Tibial artery (tissue), 4 donors: ENCODE measurements at regions not wholly inside any gene's neighbourhood (a gene's known extent, or its start where the extent isn't known, plus 50 kb on each side); places are given as distances from the start of the nearest gene placed in this dataset.
A peak's percentile ranks its signal among the peaks of the same experiment; 100 is the strongest.

ENCODE experiments used
- DNase-seq, 2 donors: peaks; one replicate each; pipeline ENCODE4 v3.0.0-alpha.2; 2019
- H3K27ac ChIP-seq, 2 donors: fragments of 200-600 bp; sonication (generic) in 1 of 2; 1 replicate in 1 of 2; 2 replicates in 1 of 2; pipeline ENCODE4 v1.5.1; 2018 to 2019; ENCODE audit warnings: mild to moderate bottlenecking in 1 of 2
- H3K27me3 ChIP-seq, 2 donors: fragments of 200-600 bp; sonication (generic) in 1 of 2; one replicate each; pipeline versions ENCODE4 v1.5.1 to v1.6.0; 2016 to 2019
- H3K36me3 ChIP-seq, 3 donors: fragments of 200-600 bp; sonication (generic) in 2 of 3; one replicate each; pipeline ENCODE4 v1.5.1; 2016 to 2019; ENCODE audit warnings: mild to moderate bottlenecking in 2 of 3
- H3K4me1 ChIP-seq, 4 donors: fragments of 200-600 bp; sonication (generic) in 2 of 4; 1 replicate in 3 of 4; 2 replicates in 1 of 4; pipeline ENCODE4 v1.5.1; 2016 to 2019
- H3K4me3 ChIP-seq, 2 donors: fragments of 200-600 bp; sonication (generic) in 1 of 2; 1 replicate in 1 of 2; 2 replicates in 1 of 2; pipeline ENCODE4 v1.5.1; 2018 to 2019; ENCODE audit warnings: mild to moderate bottlenecking in 2 of 2
- H3K9me3 ChIP-seq, 3 donors: fragments of 200-600 bp; sonication (generic) in 1 of 3; one replicate each; pipeline ENCODE4 v1.5.1; 2016 to 2019
- intact Hi-C: fragments of 100-400 bp; cut with DNase I; formaldehyde crosslinking; loops from one replicate; pipeline ENCODE4 v1.15.0; 2023; ENCODE audit warnings: low total_unique reads
- TF ChIP-seq, protein P1 (sequence below), 2 experiments: fragments of 200-600 bp in 1 of 2; fragments of 450-650 bp in 1 of 2; IDR thresholded peaks; one replicate each; pipeline ENCODE4 v1.5.1; 2017 to 2019; ENCODE audit warnings: antibody characterized with exemption in 2 of 2, mild to moderate bottlenecking in 1 of 2, moderate library complexity in 1 of 2

DNA sequence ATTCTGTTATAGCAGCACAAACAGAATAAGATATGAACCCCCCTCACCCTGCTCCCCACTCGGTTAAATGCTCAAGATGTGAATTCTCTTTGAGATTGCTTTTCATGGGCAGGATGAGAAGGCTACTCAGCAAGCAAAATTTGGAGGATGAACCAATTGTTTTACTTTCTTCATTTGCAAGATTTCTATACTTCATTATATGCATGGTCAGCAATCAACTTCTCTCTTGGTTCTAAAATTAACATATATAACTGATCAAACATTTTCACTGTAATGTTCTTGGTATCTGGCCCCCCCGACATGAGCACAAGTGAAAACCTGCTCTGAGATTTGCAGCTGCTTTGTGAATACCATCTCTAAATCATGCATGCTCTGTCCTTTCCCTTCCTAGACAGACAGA, 556.1 kb upstream of the MDFIC2 start:
- no peak overlapping the region for H3K4me3 ChIP-seq
- no peaks in the 10 kb centered on the region for H3K27me3 ChIP-seq
- no peaks in the 10 kb centered on the region for H3K9me3 ChIP-seq
- H3K27ac ChIP-seq, result no peak overlapping the region
- no peaks in the 10 kb centered on the region for H3K36me3 ChIP-seq
- no peaks in the 10 kb centered on the region for H3K4me1 ChIP-seq
- DNase-seq, result no peak
- TF ChIP-seq, protein P1, sequence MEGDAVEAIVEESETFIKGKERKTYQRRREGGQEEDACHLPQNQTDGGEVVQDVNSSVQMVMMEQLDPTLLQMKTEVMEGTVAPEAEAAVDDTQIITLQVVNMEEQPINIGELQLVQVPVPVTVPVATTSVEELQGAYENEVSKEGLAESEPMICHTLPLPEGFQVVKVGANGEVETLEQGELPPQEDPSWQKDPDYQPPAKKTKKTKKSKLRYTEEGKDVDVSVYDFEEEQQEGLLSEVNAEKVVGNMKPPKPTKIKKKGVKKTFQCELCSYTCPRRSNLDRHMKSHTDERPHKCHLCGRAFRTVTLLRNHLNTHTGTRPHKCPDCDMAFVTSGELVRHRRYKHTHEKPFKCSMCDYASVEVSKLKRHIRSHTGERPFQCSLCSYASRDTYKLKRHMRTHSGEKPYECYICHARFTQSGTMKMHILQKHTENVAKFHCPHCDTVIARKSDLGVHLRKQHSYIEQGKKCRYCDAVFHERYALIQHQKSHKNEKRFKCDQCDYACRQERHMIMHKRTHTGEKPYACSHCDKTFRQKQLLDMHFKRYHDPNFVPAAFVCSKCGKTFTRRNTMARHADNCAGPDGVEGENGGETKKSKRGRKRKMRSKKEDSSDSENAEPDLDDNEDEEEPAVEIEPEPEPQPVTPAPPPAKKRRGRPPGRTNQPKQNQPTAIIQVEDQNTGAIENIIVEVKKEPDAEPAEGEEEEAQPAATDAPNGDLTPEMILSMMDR (IDR thresholded peaks at IDR 0.05), result no peak
- intact Hi-C loops, result no loop called here

DNA sequence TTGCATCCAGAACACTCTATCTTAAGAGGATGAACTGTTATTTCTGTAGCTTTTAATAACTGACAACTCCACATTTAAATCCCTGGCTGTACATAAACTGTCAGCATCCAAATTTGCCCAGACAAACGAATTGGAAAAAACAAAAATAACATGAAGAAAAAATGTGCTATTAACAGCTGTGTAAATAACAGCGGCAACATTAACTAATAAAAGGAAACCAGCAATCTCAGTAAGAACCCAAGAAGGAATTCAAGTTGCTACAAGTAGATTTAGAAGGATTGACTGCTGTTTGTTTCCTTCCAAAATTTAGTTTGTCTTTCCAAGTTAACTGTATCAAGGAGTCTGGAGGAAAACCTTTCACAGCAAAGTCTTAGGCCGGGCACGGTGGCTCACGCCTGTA, 550.6 kb upstream of the MDFIC2 start:
- TF ChIP-seq, protein P1 (IDR thresholded peaks at IDR 0.05), result no peak
- no peaks in the 10 kb centered on the region for H3K36me3 ChIP-seq
- no peaks in the 10 kb centered on the region for H3K9me3 ChIP-seq
- H3K27ac ChIP-seq, result peak overlapping the region; percentile 1 to 7
- H3K4me3 ChIP-seq, result no peak overlapping the region
- H3K4me1 ChIP-seq, result peaks cover 0 to 27% (median 0%) of the 10 kb centered on the region in 4 donors
- no peaks in the 10 kb centered on the region for H3K27me3 ChIP-seq
- intact Hi-C loops, result no loop called here
- DNase-seq, result no peak

DNA sequence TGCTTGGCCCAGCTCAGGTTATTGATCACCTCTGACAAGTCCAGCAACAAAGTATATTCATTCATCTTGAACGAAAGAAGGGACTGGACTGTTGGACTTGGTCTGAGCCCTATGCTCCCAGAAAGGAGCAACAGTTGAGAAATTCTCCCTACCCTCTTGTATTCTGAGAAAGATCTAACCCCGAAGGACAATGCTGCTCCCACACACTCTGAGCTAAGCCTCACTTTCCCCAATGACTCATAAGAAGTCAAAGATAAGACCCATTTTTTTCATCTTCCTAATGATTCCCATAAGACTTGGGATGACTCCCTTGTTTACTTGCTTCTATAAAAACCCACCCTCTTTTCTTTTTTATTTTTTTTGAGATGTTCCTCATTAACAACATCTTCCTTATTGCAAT, 549.4 kb upstream of the MDFIC2 start:
- intact Hi-C loops, result no loop called here
- Histone ChIP-seq H3K36me3 (no peaks in the 10 kb centered on the region), H3K4me3 (no peak overlapping the region), H3K27ac (no peak overlapping the region), H3K27me3 (no peaks in the 10 kb centered on the region), H3K4me1 (peaks cover 0 to 35% (median 0%) of the 10 kb centered on the region in 4 donors), H3K9me3 (no peaks in the 10 kb centered on the region)
- TF ChIP-seq, protein P1 (IDR thresholded peaks at IDR 0.05), result no peak
- DNase-seq, result no peak

DNA sequence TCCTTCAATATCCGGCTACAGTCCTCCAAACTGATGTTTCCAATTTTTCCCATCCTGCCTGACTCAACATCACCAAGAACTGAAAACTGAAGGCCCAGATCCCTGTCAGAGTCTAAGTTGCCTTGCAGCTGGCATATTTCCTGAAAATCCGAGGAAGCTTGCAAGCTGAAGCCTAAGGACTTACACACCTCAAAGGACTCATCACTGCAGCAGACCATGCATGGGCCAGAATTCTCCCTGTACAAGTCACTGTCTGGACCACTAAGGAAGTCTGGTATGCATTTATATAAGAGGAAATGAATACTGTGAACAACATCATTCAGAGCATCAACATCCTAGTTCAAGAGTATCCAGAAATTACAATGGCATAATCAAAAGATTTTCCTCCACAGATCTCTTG, 548.8 kb upstream of the MDFIC2 start:
- Histone ChIP-seq H3K36me3 (no peaks in the 10 kb centered on the region), H3K9me3 (no peaks in the 10 kb centered on the region), H3K27ac (no peak overlapping the region), H3K27me3 (no peaks in the 10 kb centered on the region), H3K4me3 (no peak overlapping the region), H3K4me1 (peaks cover 0 to 35% (median 0%) of the 10 kb centered on the region in 4 donors)
- TF ChIP-seq, protein P1 (IDR thresholded peaks at IDR 0.05), result no peak
- DNase-seq, result no peak
- intact Hi-C loops, result no loop called here

DNA sequence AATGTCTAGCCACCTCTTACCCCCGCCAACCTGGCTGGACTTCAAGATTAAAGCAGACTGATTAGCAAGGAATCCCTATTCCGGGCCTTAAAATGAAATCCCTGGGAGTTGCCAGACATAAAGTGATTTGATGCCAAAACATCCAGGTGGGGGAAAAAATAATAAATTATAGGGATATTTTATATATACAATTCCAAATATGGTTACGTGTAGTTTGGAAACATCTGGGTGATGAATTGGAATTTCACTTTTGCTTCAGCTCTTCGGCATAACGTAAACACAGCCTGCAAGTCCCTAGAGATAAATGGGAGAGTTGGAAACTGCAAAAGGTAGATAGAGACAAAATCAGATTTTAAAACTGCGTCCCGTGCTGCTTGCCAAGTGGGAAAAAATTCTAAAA, 545.5 kb upstream of the MDFIC2 start:
- no peak for DNase-seq
- H3K4me1 ChIP-seq, result peaks cover 0 to 44% (median 6%) of the 10 kb centered on the region in 4 donors
- intact Hi-C loops, result no loop called here
- no peaks in the 10 kb centered on the region for H3K36me3 ChIP-seq
- H3K4me3 ChIP-seq, result peak overlapping the region; percentile 27 to 34
- H3K27me3 ChIP-seq, result no peaks in the 10 kb centered on the region
- H3K27ac ChIP-seq, result peak overlapping the region; percentile 13 to 22
- TF ChIP-seq, protein P1 (IDR thresholded peaks at IDR 0.05), result no peak
- H3K9me3 ChIP-seq, result no peaks in the 10 kb centered on the region
